PC-3 (cell line): ENCODE measurements at regions not wholly inside any gene's neighbourhood (a gene's known extent, or its start where the extent isn't known, plus 50 kb on each side); places are given as distances from the start of the nearest gene placed in this dataset.
A peak's percentile ranks its signal among the peaks of the same experiment; 100 is the strongest.

Experiments used
- ATAC-seq: fragments of 200-7000 bp; cut with Tn5 transposase; 2 replicates; pipeline ENCODE4 v1.9.1; 2020; ENCODE audit warnings: mild to moderate bottlenecking, moderate library complexity
- BruUV-seq: library from RNA; stranded (reverse); fragments of 400-500 nt; replicated peaks from 2 replicates; lab custom pipeline; 2021; lab: Mats Ljungman, UMichigan
- CTCF ChIA-PET: fragments of 300-600 bp; sonication (Branson Sonifier 250); formaldehyde crosslinking; loops from one replicate; lab custom pipeline; 2022; ENCODE audit warnings: antibody characterized with exemption; lab: Charles Lee
- POLR2A ChIA-PET: fragments of 300-600 bp; sonication (Branson Sonifier 250); formaldehyde crosslinking; loops from one replicate; lab custom pipeline; 2022; ENCODE audit warnings: antibody characterized with exemption; ENCODE audit not compliant: unreplicated experiment; lab: Charles Lee
- DNase-seq: peaks from one replicate; pipeline ENCODE4 v3.0.0-alpha.2; 2015
- H2AFZ ChIP-seq: fragments of 300-600 bp; sonication (generic); 2 replicates; pipeline ENCODE4 v1.6.0; 2016; ENCODE audit warnings: antibody characterized with exemption, low read length
- H3F3A ChIP-seq: fragments of 300-600 bp; sonication (generic); one replicate; pipeline ENCODE4 v1.6.0; 2017; ENCODE audit warnings: antibody characterized with exemption, low read length, control low read depth, mild to moderate bottlenecking; ENCODE audit not compliant: unreplicated experiment
- H3K27ac ChIP-seq: fragments of 300-600 bp; sonication (generic); 2 replicates; pipeline ENCODE4 v1.5.1; 2016; ENCODE audit warnings: mild to moderate bottlenecking, low read length
- H3K27me3 ChIP-seq: fragments of 300-600 bp; sonication (generic); 2 replicates; pipeline ENCODE4 v1.6.1; 2016; ENCODE audit warnings: low read length, mixed read lengths
- H3K36me3 ChIP-seq: fragments of 300-600 bp; sonication (generic); 2 replicates; pipeline ENCODE4 v1.6.1; 2016; ENCODE audit warnings: low read depth, mixed run types, low read length, mixed read lengths
- H3K4me1 ChIP-seq: fragments of 300-600 bp; sonication (generic); 2 replicates; pipeline ENCODE4 v1.5.1; 2016; ENCODE audit warnings: low read length; ENCODE audit not compliant: insufficient read depth
- H3K4me2 ChIP-seq: fragments of 300-600 bp; sonication (generic); 2 replicates; pipeline ENCODE4 v1.6.0; 2016; ENCODE audit warnings: low read length
- H3K4me3 ChIP-seq: fragments of 300-600 bp; sonication (generic); 2 replicates; pipeline ENCODE4 v1.5.1; 2016; ENCODE audit warnings: mild to moderate bottlenecking, low read length, mixed read lengths
- H3K79me2 ChIP-seq: fragments of 300-600 bp; sonication (generic); 2 replicates; pipeline ENCODE4 v1.6.1; 2017; ENCODE audit warnings: low read length, mixed read lengths
- H3K9ac ChIP-seq: fragments of 300-600 bp; sonication (generic); 2 replicates; pipeline ENCODE4 v1.6.0; 2016; ENCODE audit warnings: mild to moderate bottlenecking, low read length
- H3K9me2 ChIP-seq: fragments of 300-600 bp; sonication (generic); replicated peaks from 2 replicates; pipeline ENCODE4 v1.6.1; 2016; ENCODE audit warnings: mixed run types, low read length, mixed read lengths
- H3K9me3 ChIP-seq: fragments of 300-600 bp; sonication (generic); 2 replicates; pipeline ENCODE4 v1.6.1; 2016; ENCODE audit warnings: low read length, mixed read lengths
- H4K20me1 ChIP-seq: fragments of 300-600 bp; sonication (generic); 2 replicates; pipeline ENCODE4 v1.6.1; 2016; ENCODE audit warnings: low read length, mixed read lengths
- CTCF ChIP-seq: fragments of 300-600 bp; sonication (generic); conservative IDR thresholded peaks from 2 replicates; pipeline ENCODE4 v1.5.1; 2017; ENCODE audit warnings: antibody characterized with exemption, low read depth, mild to moderate bottlenecking, low read length
- EZH2 ChIP-seq: fragments of 300-600 bp; sonication (generic); IDR thresholded peaks from one replicate; pipeline ENCODE4 v1.6.1; 2017; ENCODE audit warnings: antibody characterized with exemption, mild to moderate bottlenecking, low read length; ENCODE audit not compliant: unreplicated experiment
- EZH2phosphoT487 ChIP-seq: fragments of 300-600 bp; sonication (generic); IDR thresholded peaks from 2 replicates; pipeline ENCODE4 v1.6.1; 2018; ENCODE audit warnings: mild to moderate bottlenecking, antibody characterized with exemption, low read length, borderline replicate concordance
- intact Hi-C: fragments of 100-400 bp; cut with micrococcal nuclease; formaldehyde crosslinking; loops from 2 replicates; pipeline ENCODE4 v1.9.0; 2023

GRCh38 chr18:71025505-71026225 is 736.8 kb downstream of the SOCS6 start:
- BruUV-seq, result no TSS peak
- no peak overlapping the region for H3K4me3 ChIP-seq
- ChIA-PET CTCF (no interaction called here), POLR2A (no interaction called here)
- H3K79me2 ChIP-seq, result no peaks in the 10 kb centered on the region
- H3K27ac ChIP-seq, result no peak overlapping the region
- no peaks in the 10 kb centered on the region for H3K27me3 ChIP-seq
- intact Hi-C loops, result no loop called here
- H4K20me1 ChIP-seq, result no peaks in the 10 kb centered on the region
- H3K9me2 ChIP-seq, result no peaks in the 10 kb centered on the region
- no peak overlapping the region for H3K4me2 ChIP-seq
- no peaks in the 10 kb centered on the region for H3F3A ChIP-seq
- DNase-seq (no peak), ATAC-seq (no peak)
- H3K9me3 ChIP-seq, result no peaks in the 10 kb centered on the region
- H3K9ac ChIP-seq, result no peak overlapping the region
- H2AFZ ChIP-seq, result no peak overlapping the region
- no peaks in the 10 kb centered on the region for H3K36me3 ChIP-seq
- TF ChIP-seq EZH2phosphoT487 (no peak), EZH2 (no peak), CTCF (no peak)
- H3K4me1 ChIP-seq, result no peaks in the 10 kb centered on the region

GRCh38 chr18:71022389-71022788 is 733.5 kb downstream of the SOCS6 start:
- H3K36me3 ChIP-seq, result no peaks in the 10 kb centered on the region
- H3K9ac ChIP-seq, result no peak overlapping the region
- ChIA-PET POLR2A (no interaction called here), CTCF (no interaction called here)
- no peak overlapping the region for H3K27ac ChIP-seq
- H4K20me1 ChIP-seq, result no peaks in the 10 kb centered on the region
- no peaks in the 10 kb centered on the region for H3K27me3 ChIP-seq
- H3K9me2 ChIP-seq, result no peaks in the 10 kb centered on the region
- DNase-seq (no peak), ATAC-seq (no peak)
- H3K4me1 ChIP-seq, result no peaks in the 10 kb centered on the region
- no peak for TF ChIP-seq EZH2phosphoT487
- no peak for TF ChIP-seq CTCF
- no peak for TF ChIP-seq EZH2
- H3K4me3 ChIP-seq, result no peak overlapping the region
- H3F3A ChIP-seq, result no peaks in the 10 kb centered on the region
- H2AFZ ChIP-seq, result no peak overlapping the region
- BruUV-seq, result no TSS peak
- intact Hi-C loops, result no loop called here
- H3K79me2 ChIP-seq, result no peaks in the 10 kb centered on the region
- H3K9me3 ChIP-seq, result 0 out of 2 replicates have a peak, but pooled peaks cover 2% of the 10 kb centered on the region
- no peak overlapping the region for H3K4me2 ChIP-seq

- ATAC-seq (no peak), DNase-seq (no peak)
- no peaks in the 10 kb centered on the region for H3K36me3 ChIP-seq
- BruUV-seq, result no TSS peak
- no peaks in the 10 kb centered on the region for H3F3A ChIP-seq
- no peak overlapping the region for H3K4me3 ChIP-seq
- H4K20me1 ChIP-seq, result no peaks in the 10 kb centered on the region
- ChIA-PET CTCF (no interaction called here), POLR2A (no interaction called here)
- H3K9ac ChIP-seq, result no peak overlapping the region
- intact Hi-C loops, result no loop called here
- TF ChIP-seq EZH2 (no peak), EZH2phosphoT487 (no peak), CTCF (no peak)
- H3K4me2 ChIP-seq, result no peak overlapping the region
- H3K27ac ChIP-seq, result peak overlapping the region; percentile 47; the same call in 1 of the 2 replicates
- no peaks in the 10 kb centered on the region for H3K9me2 ChIP-seq
- H3K27me3 ChIP-seq, result no peaks in the 10 kb centered on the region
- no peaks in the 10 kb centered on the region for H3K79me2 ChIP-seq
- no peaks in the 10 kb centered on the region for H3K4me1 ChIP-seq
- no peak overlapping the region for H2AFZ ChIP-seq
- H3K9me3 ChIP-seq, result 0 out of 2 replicates have a peak, but pooled peaks cover 5% of the 10 kb centered on the region
Observed at GRCh38 chr18:71021030-71021362, 732.2 kb downstream of the SOCS6 start.
